ENCODE measurements at regions not wholly inside any gene's neighbourhood (a gene's known extent, or its start where the extent isn't known, plus 50 kb on each side); places are given as distances from the start of the nearest gene placed in this dataset.

GRCh38 chr13:85249151-85249550 lies 550.1 kb downstream of the SLITRK6 start:
- H3K27ac Mint-ChIP-seq = no peak overlapping the region
- H3K36me3 Mint-ChIP-seq (ENCODE audit: low read depth) = no peaks in the 10 kb centered on the region
- ATAC-seq (no peak), DNase-seq (no peak)
- H3K4me3 Mint-ChIP-seq = no peak overlapping the region
- H3K27me3 Mint-ChIP-seq = no peaks in the 10 kb centered on the region
- no peaks in the 10 kb centered on the region for H3K4me1 Mint-ChIP-seq
- H3K9me3 Mint-ChIP-seq = peaks cover 8% of the 10 kb centered on the region

GRCh38 chr13:85247780-85248179 lies 551.4 kb downstream of the SLITRK6 start:
- H3K36me3 Mint-ChIP-seq (ENCODE audit: low read depth) = no peaks in the 10 kb centered on the region
- no peak overlapping the region for H3K4me3 Mint-ChIP-seq
- ATAC-seq = no peak
- peaks cover 8% of the 10 kb centered on the region for H3K9me3 Mint-ChIP-seq
- no peak overlapping the region for H3K27ac Mint-ChIP-seq
- DNase-seq = no peak
- no peaks in the 10 kb centered on the region for H3K27me3 Mint-ChIP-seq
- H3K4me1 Mint-ChIP-seq = no peaks in the 10 kb centered on the region

GRCh38 chr13:85243831-85244230 lies 555.4 kb downstream of the SLITRK6 start:
- DNase-seq = no peak
- Mint-ChIP-seq H3K27ac (no peak overlapping the region), H3K27me3 (no peaks in the 10 kb centered on the region), H3K9me3 (no peaks in the 10 kb centered on the region), H3K36me3 (ENCODE audit: low read depth) (no peaks in the 10 kb centered on the region), H3K4me1 (no peaks in the 10 kb centered on the region), H3K4me3 (no peak overlapping the region)
- no peak for ATAC-seq

- no peak overlapping the region for H3K4me3 Mint-ChIP-seq
- H3K4me1 Mint-ChIP-seq = no peaks in the 10 kb centered on the region
- no peaks in the 10 kb centered on the region for H3K36me3 Mint-ChIP-seq (ENCODE audit: low read depth)
- no peak for DNase-seq
- no peak for ATAC-seq
- H3K27me3 Mint-ChIP-seq = no peaks in the 10 kb centered on the region
- H3K27ac Mint-ChIP-seq = no peak overlapping the region
- H3K9me3 Mint-ChIP-seq = no peaks in the 10 kb centered on the region
Observed at GRCh38 chr13:85241060-85241459, 558.2 kb downstream of the SLITRK6 start.

- ATAC-seq (no peak), DNase-seq (no peak)
- Mint-ChIP-seq H3K4me1 (no peaks in the 10 kb centered on the region), H3K4me3 (no peak overlapping the region), H3K27ac (no peak overlapping the region), H3K36me3 (ENCODE audit: low read depth) (no peaks in the 10 kb centered on the region), H3K9me3 (no peaks in the 10 kb centered on the region), H3K27me3 (no peaks in the 10 kb centered on the region)
Observed at GRCh38 chr13:85236413-85236812, 562.8 kb downstream of the SLITRK6 start.

GRCh38 chr13:85230691-85231093 lies 568.5 kb downstream of the SLITRK6 start:
- Mint-ChIP-seq H3K4me1 (no peaks in the 10 kb centered on the region), H3K9me3 (peaks cover 5% of the 10 kb centered on the region), H3K4me3 (no peak overlapping the region), H3K27ac (no peak overlapping the region), H3K36me3 (ENCODE audit: low read depth) (no peaks in the 10 kb centered on the region), H3K27me3 (no peaks in the 10 kb centered on the region)
- DNase-seq (no peak), ATAC-seq (no peak)

- no peak for ATAC-seq
- H3K27me3 Mint-ChIP-seq = no peaks in the 10 kb centered on the region
Observed at GRCh38 chr13:85228692-85229091, 570.5 kb downstream of the SLITRK6 start.

GRCh38 chr13:85223883-85224656 lies 575.1 kb downstream of the SLITRK6 start:
- no peak overlapping the region for H3K27ac Mint-ChIP-seq
- DNase-seq = no peak
- ATAC-seq = no peak
- no peaks in the 10 kb centered on the region for H3K27me3 Mint-ChIP-seq
- H3K9me3 Mint-ChIP-seq = peaks cover 13% of the 10 kb centered on the region
- no peak overlapping the region for H3K4me3 Mint-ChIP-seq
- H3K4me1 Mint-ChIP-seq = no peaks in the 10 kb centered on the region
- no peaks in the 10 kb centered on the region for H3K36me3 Mint-ChIP-seq (ENCODE audit: low read depth)

More at GRCh38 chr13:85228692-85229091, 570.5 kb downstream of the SLITRK6 start:
- no peak overlapping the region for H3K27ac Mint-ChIP-seq
- no peaks in the 10 kb centered on the region for H3K36me3 Mint-ChIP-seq (ENCODE audit: low read depth)
- no peak for DNase-seq
- peaks cover 5% of the 10 kb centered on the region for H3K9me3 Mint-ChIP-seq
- no peak overlapping the region for H3K4me3 Mint-ChIP-seq
- no peaks in the 10 kb centered on the region for H3K4me1 Mint-ChIP-seq

GRCh38 chr13:85216576-85216975 lies 582.6 kb downstream of the SLITRK6 start:
- H3K27ac Mint-ChIP-seq = no peak overlapping the region
- H3K9me3 Mint-ChIP-seq = peaks cover 7% of the 10 kb centered on the region
- DNase-seq (no peak), ATAC-seq (no peak)
- H3K36me3 Mint-ChIP-seq (ENCODE audit: low read depth) = no peaks in the 10 kb centered on the region
- no peak overlapping the region for H3K4me3 Mint-ChIP-seq
- H3K27me3 Mint-ChIP-seq = no peaks in the 10 kb centered on the region
- H3K4me1 Mint-ChIP-seq = no peaks in the 10 kb centered on the region

- ATAC-seq (no peak), DNase-seq (no peak)
- no peaks in the 10 kb centered on the region for H3K4me1 Mint-ChIP-seq
- no peaks in the 10 kb centered on the region for H3K36me3 Mint-ChIP-seq (ENCODE audit: low read depth)
- H3K4me3 Mint-ChIP-seq = no peak overlapping the region
- H3K9me3 Mint-ChIP-seq = peaks cover 3% of the 10 kb centered on the region
- no peaks in the 10 kb centered on the region for H3K27me3 Mint-ChIP-seq
- no peak overlapping the region for H3K27ac Mint-ChIP-seq
Observed at GRCh38 chr13:85212692-85213091, 586.5 kb downstream of the SLITRK6 start.

- no peak for DNase-seq
- no peak for ATAC-seq
Observed at GRCh38 chr13:85204668-85205344, 594.4 kb downstream of the SLITRK6 start.

GRCh38 chr13:85197431-85197830 lies 601.8 kb downstream of the SLITRK6 start:
- Mint-ChIP-seq H3K4me3 (no peak overlapping the region), H3K4me1 (no peaks in the 10 kb centered on the region), H3K9me3 (peaks cover 8% of the 10 kb centered on the region), H3K27ac (no peak overlapping the region), H3K36me3 (ENCODE audit: low read depth) (no peaks in the 10 kb centered on the region), H3K27me3 (no peaks in the 10 kb centered on the region)
- no peak for DNase-seq
- no peak for ATAC-seq

More at GRCh38 chr13:85204668-85205344, 594.4 kb downstream of the SLITRK6 start:
- Mint-ChIP-seq H3K4me3 (no peak overlapping the region), H3K27ac (no peak overlapping the region), H3K36me3 (ENCODE audit: low read depth) (no peaks in the 10 kb centered on the region), H3K4me1 (no peaks in the 10 kb centered on the region), H3K9me3 (peaks cover 10% of the 10 kb centered on the region), H3K27me3 (no peaks in the 10 kb centered on the region)

GRCh38 chr13:85194482-85194881 lies 604.7 kb downstream of the SLITRK6 start:
- H3K36me3 Mint-ChIP-seq (ENCODE audit: low read depth) = no peaks in the 10 kb centered on the region
- H3K27ac Mint-ChIP-seq = no peak overlapping the region
- no peak overlapping the region for H3K4me3 Mint-ChIP-seq
- H3K27me3 Mint-ChIP-seq = no peaks in the 10 kb centered on the region
- H3K9me3 Mint-ChIP-seq = peaks cover 8% of the 10 kb centered on the region
- DNase-seq = no peak
- H3K4me1 Mint-ChIP-seq = no peaks in the 10 kb centered on the region
- ATAC-seq = no peak

- H3K9me3 Mint-ChIP-seq = peaks cover 4% of the 10 kb centered on the region
- no peak overlapping the region for H3K27ac Mint-ChIP-seq
Observed at GRCh38 chr13:85191996-85192718, 607.1 kb downstream of the SLITRK6 start.

More at GRCh38 chr13:85191996-85192718, 607.1 kb downstream of the SLITRK6 start:
- Mint-ChIP-seq H3K4me1 (no peaks in the 10 kb centered on the region), H3K27me3 (no peaks in the 10 kb centered on the region), H3K4me3 (no peak overlapping the region), H3K36me3 (ENCODE audit: low read depth) (no peaks in the 10 kb centered on the region)
- no peak for ATAC-seq
- no peak for DNase-seq
